Thyroid gland (tissue), 4 donors: ENCODE measurements at regions not wholly inside any gene's neighbourhood (a gene's known extent, or its start where the extent isn't known, plus 50 kb on each side); places are given as distances from the start of the nearest gene placed in this dataset.

Source experiments
- CTCF ChIP-seq, 6 experiments: fragments of 200-600 bp in 3 of 6; fragments of 450-650 bp in 3 of 6; sonication (generic) in 3 of 6; IDR thresholded peaks; one replicate each; pipeline ENCODE4 v1.5.1; 2016 to 2019; ENCODE audit warnings: antibody characterized with exemption in 6 of 6, mild to moderate bottlenecking in 2 of 6, inconsistent platforms in 1 of 6, moderate library complexity in 1 of 6
- POLR2A ChIP-seq, 2 donors: fragments of 450-650 bp; IDR thresholded peaks; one replicate each; pipeline ENCODE4 v1.6.1; 2017; ENCODE audit warnings: antibody characterized with exemption in 2 of 2, mild to moderate bottlenecking in 2 of 2, moderate library complexity in 1 of 2

- TF ChIP-seq CTCF (IDR thresholded peaks at IDR 0.05) (no peak), POLR2A (IDR thresholded peaks at IDR 0.05) (no peak)
These were observed 220.1 kb upstream of the EYS start for GRCh38 chr6:65927141-65927540.
